HepG2 (cell line): ENCODE measurements at regions not wholly inside any gene's neighbourhood (a gene's known extent, or its start where the extent isn't known, plus 50 kb on each side); places are given as distances from the start of the nearest gene placed in this dataset.

Experiments used
- ATAC-seq: fragments of 200-7000 bp; cut with Tn5 transposase; 3 replicates; pipeline ENCODE4 v1.9.1; 2020; ENCODE audit warnings: mild to moderate bottlenecking, moderate library complexity
- BruUV-seq: library from RNA; stranded (reverse); fragments of 400-500 nt; replicated peaks from 2 replicates; lab custom pipeline; 2021; lab: Mats Ljungman, UMichigan
- CTCF ChIA-PET: fragments of 300-600 bp; formaldehyde crosslinking; extraction: SDS; loops from one replicate; lab custom pipeline; 2021; ENCODE audit warnings: low total read pairs, inconsistent platforms, low intra/inter-chr PET ratio; lab: Yijun Ruan, JAX
- POLR2A ChIA-PET: fragments of 350-600 bp; sonication (Branson Sonifier 250); formaldehyde crosslinking; loops from one replicate; lab custom pipeline; 2020; ENCODE audit warnings: antibody characterized with exemption, inconsistent platforms; lab: Yijun Ruan, JAX
- DNase-seq: peaks from one replicate; pipeline ENCODE4 v3.0.0-alpha.2; 2015; ENCODE audit warnings: low spot score
- FAIRE-seq: peaks from 3 replicates; lab custom pipeline; 2011; peaks lifted over from hg19 to GRCh38; lab: Jason Lieb, UNC
- H2AFZ ChIP-seq: one replicate; pipeline ENCODE4 v1.6.1; 2011; ENCODE audit warnings: low read length, inconsistent platforms
- H3K27ac ChIP-seq: fragments of 300-600 bp; 3 replicates; pipeline ENCODE4 v1.8.0; 2011; ENCODE audit warnings: mixed run types, mild to moderate bottlenecking, mixed read lengths, low read length, inconsistent platforms; ENCODE audit not compliant: insufficient read depth; ENCODE audit errors: extremely low read length
- H3K27me3 ChIP-seq, 2 experiments: fragments of 200-600 bp in 1 of 2; 2 replicates in 1 of 2; 3 replicates in 1 of 2; pipeline versions ENCODE4 v1.6.0 to v1.8.0; 2011; ENCODE audit warnings: low read length in 2 of 2, mild to moderate bottlenecking in 2 of 2, moderate library complexity in 2 of 2, inconsistent platforms in 1 of 2; ENCODE audit not compliant: insufficient read depth in 2 of 2, control insufficient read depth in 1 of 2
- H3K36me3 ChIP-seq, 2 experiments: fragments of 200-600 bp in 1 of 2; replicated peaks in 1 of 2; 2 replicates in 1 of 2; 3 replicates in 1 of 2; pipeline versions ENCODE4 v1.5.1 to v1.8.0; 2011; ENCODE audit warnings: low read length in 2 of 2, inconsistent platforms in 1 of 2; ENCODE audit not compliant: insufficient read depth in 2 of 2, control insufficient read depth in 1 of 2
- H3K4me1 ChIP-seq: 2 replicates; pipeline ENCODE4 v1.5.1; 2012; ENCODE audit warnings: low read length, inconsistent platforms; ENCODE audit not compliant: insufficient read depth
- H3K4me2 ChIP-seq: 2 replicates; pipeline ENCODE4 v1.6.0; 2011; ENCODE audit warnings: low read depth, low read length, inconsistent platforms
- H3K4me3 ChIP-seq, 3 experiments: fragments of 200-600 bp in 1 of 3; sonication (generic), shearing (Covaris generic) in 1 of 3; replicated peaks in 1 of 3; 2 replicates each; pipeline ENCODE4 v1.5.1; 2011 to 2016; ENCODE audit warnings: low read length in 3 of 3, inconsistent platforms in 2 of 3, low read depth in 2 of 3, mild to moderate bottlenecking in 2 of 3, control low read depth in 1 of 3, mixed read lengths in 1 of 3; ENCODE audit not compliant: insufficient read depth in 1 of 3
- H3K79me2 ChIP-seq: one replicate; pipeline ENCODE4 v1.6.1; 2011; ENCODE audit warnings: low read length, inconsistent platforms; ENCODE audit not compliant: insufficient read depth
- H3K9ac ChIP-seq: 2 replicates; pipeline ENCODE4 v1.6.0; 2011; ENCODE audit warnings: mild to moderate bottlenecking, low read depth, low read length, inconsistent platforms; ENCODE audit not compliant: insufficient read depth
- H3K9me3 ChIP-seq: 2 replicates; pipeline ENCODE4 v1.5.1; 2012; ENCODE audit warnings: mild to moderate bottlenecking, low read length
- H4K20me1 ChIP-seq: 2 replicates; pipeline ENCODE4 v1.6.0; 2011; ENCODE audit warnings: inconsistent platforms, mild to moderate bottlenecking, low read length, moderate library complexity; ENCODE audit not compliant: insufficient read depth
- BHLHE40 ChIP-seq: IDR thresholded peaks from 2 replicates; pipeline ENCODE4 v1.6.1; 2011; ENCODE audit warnings: low read length, improper control_type of control experiment
- MAFF ChIP-seq: IDR thresholded peaks from 2 replicates; pipeline ENCODE4 v1.6.1; 2011; ENCODE audit warnings: low read depth, low read length, improper control_type of control experiment
- MAFK ChIP-seq, 2 experiments: IDR thresholded peaks in 1 of 2; conservative IDR thresholded peaks in 1 of 2; 2 replicates each; pipeline ENCODE4 v1.6.1; 2011; ENCODE audit warnings: improper control_type of control experiment in 2 of 2, low read length in 2 of 2
- MATR3 ChIP-seq: sonication (generic); formaldehyde crosslinking; IDR thresholded peaks from 2 replicates; pipeline ENCODE4 v1.4.0; 2020; ENCODE audit warnings: missing genetic modification reagents
- NFE2L2 ChIP-seq: fragments of 150-350 bp; IDR thresholded peaks from 2 replicates; pipeline ENCODE4 v1.6.1; 2014; ENCODE audit warnings: low read length
- RBFOX2 ChIP-seq: fragments of 200-400 bp; formaldehyde crosslinking; IDR thresholded peaks from 2 replicates; pipeline ENCODE4 v1.6.1; 2017; ENCODE audit warnings: low read depth, mild to moderate bottlenecking, low read length
- ZBTB10 ChIP-seq: sonication (generic); formaldehyde crosslinking; IDR thresholded peaks from 2 replicates; pipeline ENCODE4 v1.4.0; 2020; ENCODE audit warnings: missing genetic modification reagents, borderline replicate concordance
- ZFP36L1 ChIP-seq: sonication (generic); formaldehyde crosslinking; IDR thresholded peaks from 2 replicates; pipeline ENCODE4 v1.8.0; 2022; ENCODE audit warnings: mild to moderate bottlenecking, missing genetic modification reagents, moderate library complexity
- ZNF660 ChIP-seq: sonication (generic); formaldehyde crosslinking; IDR thresholded peaks from 2 replicates; pipeline ENCODE4 v1.5.1; 2020; ENCODE audit warnings: mild to moderate bottlenecking, low read depth, missing genetic modification reagents, borderline replicate concordance
- ZSCAN30 ChIP-seq: sonication (generic); formaldehyde crosslinking; IDR thresholded peaks from 2 replicates; pipeline ENCODE4 v1.5.0; 2020; ENCODE audit warnings: mild to moderate bottlenecking, missing genetic modification reagents
- ZZZ3 ChIP-seq: sonication (generic); formaldehyde crosslinking; IDR thresholded peaks from 2 replicates; pipeline ENCODE4 v1.4.0; 2020; ENCODE audit warnings: missing genetic modification reagents, mild to moderate bottlenecking, borderline replicate concordance
- WGBS: methylation state at CpG from one replicate; pipeline ENCODE4 v1.1.6; 2017; ENCODE audit warnings: low lambda C conversion rate; 5-methylcytosine and 5-hydroxymethylcytosine counted together
- in situ Hi-C: cut with HindIII; loops from 2 replicates; pipeline ENCODE4 v1.10.0; 2017; ENCODE audit warnings: low pct_unique_long_range_greater_than_20kb; ENCODE audit not compliant: extremely low pct_ligation_motif_present
- intact Hi-C: fragments of 100-400 bp; cut with micrococcal nuclease; formaldehyde crosslinking; loops from one replicate; pipeline ENCODE4 v1.10.0; 2022; ENCODE audit not compliant: unreplicated experiment

- Histone ChIP-seq H3K36me3 (no peaks in the 10 kb centered on the region), H3K4me1 (no peaks in the 10 kb centered on the region), H3K4me2 (no peak overlapping the region), H4K20me1 (no peaks in the 10 kb centered on the region), H3K4me3 (no peak overlapping the region), H3K79me2 (no peaks in the 10 kb centered on the region), H3K27me3 (no peaks in the 10 kb centered on the region), H2AFZ (no peak overlapping the region), H3K9me3 (peaks cover 57% of the 10 kb centered on the region), H3K27ac (no peak overlapping the region), H3K9ac (no peak overlapping the region)
- CTCF ChIA-PET, result no interaction called here
- POLR2A ChIA-PET, result no interaction called here
- 3% methylated on average over 2 of the region's 2 CpGs for WGBS
- FAIRE-seq (no peak), DNase-seq (no peak), ATAC-seq (no peak)
- BruUV-seq, result no TSS peak
- intact Hi-C loops (no loop called here), in situ Hi-C loops (no loop called here)
- TF ChIP-seq MATR3 (no peak), RBFOX2 (no peak), ZBTB10 (CRISPR knock-in tag) (no peak), ZFP36L1 (CRISPR knock-in tag) (no peak), BHLHE40 (no peak), MAFK (conservative IDR thresholded peaks at IDR 0.05 in 1 of 2, IDR thresholded peaks at IDR 0.05 in 1 of 2; ENCODE audit: low read length in 2 of 2) (peak; percentile 75 to 85), MAFF (peak; percentile 63; the same call in 1 of the 2 replicates), NFE2L2 (peak; percentile 88), ZNF660 (CRISPR knock-in tag) (no peak), ZZZ3 (no peak), ZSCAN30 (CRISPR knock-in tag) (no peak)
Measured at GRCh38 chr2:52135235-52135634, 1103.3 kb upstream of the NRXN1 start.
